Stomach (tissue), 4 donors: ENCODE measurements at regions not wholly inside any gene's neighbourhood (a gene's known extent, or its start where the extent isn't known, plus 50 kb on each side); places are given as distances from the start of the nearest gene placed in this dataset.

Experiments used
- CTCF ChIP-seq, 7 experiments: fragments of 450-650 bp in 4 of 7; fragments of 200-600 bp in 3 of 7; sonication (generic) in 3 of 7; IDR thresholded peaks; one replicate each; pipeline ENCODE4 v1.5.1; 2016 to 2019; ENCODE audit warnings: antibody characterized with exemption in 7 of 7, control low read depth in 2 of 7, mild to moderate bottlenecking in 1 of 7
- POLR2A ChIP-seq, 4 donors: fragments of 450-650 bp; IDR thresholded peaks; one replicate each; pipeline ENCODE4 v1.6.1; 2016; ENCODE audit warnings: antibody characterized with exemption in 4 of 4, control low read depth in 2 of 4, mild to moderate bottlenecking in 1 of 4, moderate library complexity in 1 of 4
- POLR2AphosphoS5 ChIP-seq, 3 donors: sonication (generic); formaldehyde crosslinking; IDR thresholded peaks; one replicate each; pipeline ENCODE4 v1.6.1; 2016; ENCODE audit warnings: antibody characterized with exemption in 3 of 3

GRCh38 chr4:121584836-121585235 lies 111.9 kb downstream of the ANXA5 start:
- TF ChIP-seq CTCF (IDR thresholded peaks at IDR 0.05) = no peak
- TF ChIP-seq POLR2AphosphoS5 (IDR thresholded peaks at IDR 0.05) = no peak
- no peak for TF ChIP-seq POLR2A (IDR thresholded peaks at IDR 0.05)
